Fibroblast of pulmonary artery (primary cell): ENCODE measurements at regions not wholly inside any gene's neighbourhood (a gene's known extent, or its start where the extent isn't known, plus 50 kb on each side); places are given as distances from the start of the nearest gene placed in this dataset.
A peak's percentile ranks its signal among the peaks of the same experiment; 100 is the strongest.

Experiments used
- DNase-seq: peaks from one replicate; pipeline ENCODE4 v3.0.0-alpha.2; 2010; ENCODE audit warnings: low read depth
- H3K4me3 ChIP-seq: replicated peaks from 2 replicates; pipeline ENCODE4 v1.5.1; 2011; ENCODE audit warnings: low read depth, mild to moderate bottlenecking, control low read depth, low read length, moderate library complexity
- TF ChIP-seq, protein P1 (sequence below): IDR thresholded peaks from 2 replicates; pipeline ENCODE4 v1.5.1; 2011; ENCODE audit warnings: mild to moderate bottlenecking, control low read depth, low read length, inconsistent platforms; ENCODE audit errors: missing control alignments

DNA sequence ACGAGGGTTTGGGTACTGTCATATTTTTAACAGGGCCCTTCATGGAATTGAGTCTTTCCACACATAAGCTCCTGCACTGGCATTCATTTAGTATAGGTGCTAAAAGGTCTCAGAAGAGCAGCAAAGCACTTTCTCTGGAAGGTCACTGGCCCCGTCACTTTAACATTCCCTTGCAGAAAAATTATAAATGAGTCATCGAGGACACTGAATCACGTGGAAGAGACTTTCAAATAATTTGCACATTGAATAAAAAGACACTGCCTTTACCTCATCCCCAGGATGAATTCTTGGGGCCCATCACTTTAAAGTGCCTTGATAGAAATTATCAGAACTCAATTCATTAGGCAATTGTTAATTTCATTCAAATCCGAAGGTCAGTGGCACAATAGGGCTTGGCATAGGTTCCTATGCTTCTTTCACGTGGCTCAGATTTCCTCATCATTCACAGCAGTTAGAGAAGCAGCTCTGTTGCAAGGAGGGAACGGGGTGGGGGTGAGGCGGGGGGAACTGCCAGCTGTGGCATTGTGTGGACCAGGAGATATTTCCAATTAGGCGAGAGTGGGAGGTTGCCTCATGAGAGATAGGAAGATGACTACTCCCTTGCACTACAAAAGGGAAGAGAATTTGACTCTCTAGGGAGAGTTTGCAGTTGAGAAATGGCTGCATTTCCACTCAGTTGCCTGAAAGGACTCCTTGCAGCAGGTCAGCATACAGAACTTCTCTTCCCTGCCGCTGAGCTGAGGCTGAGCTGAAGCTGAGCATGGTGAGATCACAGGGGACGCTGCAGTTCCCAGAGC, 86.3 kb upstream of the NPAS2 start:
- TF ChIP-seq, protein P1, sequence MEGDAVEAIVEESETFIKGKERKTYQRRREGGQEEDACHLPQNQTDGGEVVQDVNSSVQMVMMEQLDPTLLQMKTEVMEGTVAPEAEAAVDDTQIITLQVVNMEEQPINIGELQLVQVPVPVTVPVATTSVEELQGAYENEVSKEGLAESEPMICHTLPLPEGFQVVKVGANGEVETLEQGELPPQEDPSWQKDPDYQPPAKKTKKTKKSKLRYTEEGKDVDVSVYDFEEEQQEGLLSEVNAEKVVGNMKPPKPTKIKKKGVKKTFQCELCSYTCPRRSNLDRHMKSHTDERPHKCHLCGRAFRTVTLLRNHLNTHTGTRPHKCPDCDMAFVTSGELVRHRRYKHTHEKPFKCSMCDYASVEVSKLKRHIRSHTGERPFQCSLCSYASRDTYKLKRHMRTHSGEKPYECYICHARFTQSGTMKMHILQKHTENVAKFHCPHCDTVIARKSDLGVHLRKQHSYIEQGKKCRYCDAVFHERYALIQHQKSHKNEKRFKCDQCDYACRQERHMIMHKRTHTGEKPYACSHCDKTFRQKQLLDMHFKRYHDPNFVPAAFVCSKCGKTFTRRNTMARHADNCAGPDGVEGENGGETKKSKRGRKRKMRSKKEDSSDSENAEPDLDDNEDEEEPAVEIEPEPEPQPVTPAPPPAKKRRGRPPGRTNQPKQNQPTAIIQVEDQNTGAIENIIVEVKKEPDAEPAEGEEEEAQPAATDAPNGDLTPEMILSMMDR, result peak; percentile 5

DNA sequence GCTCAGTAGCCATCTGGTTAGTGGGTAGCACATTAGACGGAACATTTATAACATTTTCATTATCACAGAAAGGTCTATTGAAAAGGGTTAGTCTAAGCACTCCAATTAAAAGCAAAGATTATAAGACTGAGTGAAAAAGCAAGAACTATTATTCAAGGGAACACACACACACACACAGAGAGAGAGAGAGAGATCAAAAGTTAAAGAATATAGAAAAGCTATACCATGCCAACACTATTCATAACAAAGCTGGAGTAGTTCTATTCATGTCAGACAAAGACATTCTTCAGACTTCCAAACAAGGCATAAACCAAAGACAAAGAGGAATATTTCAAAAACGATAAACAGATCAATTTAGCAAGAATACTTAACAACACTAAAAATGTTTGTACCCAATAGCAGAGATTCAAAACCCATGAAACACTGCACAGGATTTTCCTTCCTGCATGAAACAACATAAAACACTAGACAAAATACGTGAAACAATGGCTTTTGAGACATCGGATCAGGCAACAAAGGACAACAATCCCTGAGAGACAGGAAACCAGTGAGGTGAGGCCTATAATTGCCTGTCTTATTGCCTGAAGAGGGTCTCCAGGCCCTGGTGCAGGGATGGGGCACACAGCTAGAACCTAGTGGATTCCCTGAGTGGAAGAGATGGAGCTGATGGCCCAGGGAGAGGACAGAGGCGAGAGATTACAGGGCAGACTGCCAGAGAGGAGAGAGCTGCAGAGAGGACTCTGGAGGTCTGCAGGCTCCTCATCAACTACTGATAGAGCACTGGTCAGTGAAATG, 83.6 kb upstream of the NPAS2 start:
- TF ChIP-seq, protein P1, result no peak
- H3K4me3 ChIP-seq, result no peak overlapping the region
- no peak for DNase-seq

More for the DNA sequence above, 86.3 kb upstream of the NPAS2 start:
- DNase-seq, result peak; percentile 98
- no peak overlapping the region for H3K4me3 ChIP-seq

DNA sequence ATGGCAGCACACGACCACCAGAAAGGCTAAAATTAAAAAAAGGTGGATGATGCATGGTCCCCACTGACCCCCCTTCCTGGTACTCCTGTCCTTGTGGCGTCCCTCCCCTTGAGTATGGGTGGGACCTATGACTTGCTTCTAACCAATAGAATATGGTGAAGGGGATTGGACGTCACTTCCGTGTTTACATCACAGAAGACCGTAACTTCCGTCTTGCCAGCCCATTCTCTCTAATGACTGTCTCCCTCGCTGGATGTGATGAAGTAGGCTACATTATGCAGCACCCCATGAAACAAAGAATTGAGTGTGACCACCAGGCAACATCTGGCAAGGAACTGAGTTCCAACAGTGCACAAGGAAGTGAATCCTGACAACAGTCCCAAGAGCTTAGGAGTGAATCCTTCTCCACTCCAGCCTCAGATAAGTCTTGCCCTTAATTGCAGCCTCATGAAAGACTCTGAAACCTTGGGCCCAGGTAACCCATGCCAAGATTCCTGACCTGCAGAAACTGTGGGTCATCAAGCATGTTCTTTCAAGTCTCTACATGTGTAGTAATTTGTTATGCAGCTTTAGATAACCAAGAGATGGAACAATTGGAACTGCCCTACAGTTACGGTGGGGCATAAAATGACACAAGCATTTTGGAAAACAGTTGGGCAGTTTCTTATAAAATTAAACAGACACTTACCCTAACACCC, 80.1 kb upstream of the NPAS2 start:
- TF ChIP-seq, protein P1, result no peak
- H3K4me3 ChIP-seq, result no peak overlapping the region
- no peak for DNase-seq

DNA sequence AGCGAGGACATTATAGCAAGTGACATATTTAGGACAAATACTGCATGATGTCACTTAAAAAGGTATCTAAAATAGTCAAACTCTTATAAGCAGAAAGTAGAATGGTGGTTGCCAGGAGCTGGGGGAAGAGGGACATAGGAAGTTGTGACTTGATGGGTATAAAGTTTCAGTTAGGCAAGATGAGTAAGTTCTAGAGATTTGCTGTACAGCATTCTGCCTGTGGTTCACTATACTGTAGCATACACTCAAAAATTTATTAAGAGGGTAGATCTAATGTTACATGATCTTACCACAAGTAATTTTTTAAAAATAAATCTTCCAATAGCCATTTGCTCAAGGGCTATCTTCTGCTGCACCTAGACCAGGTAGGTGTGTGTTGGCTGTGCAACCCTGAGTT, 78.1 kb upstream of the NPAS2 start:
- no peak overlapping the region for H3K4me3 ChIP-seq
- TF ChIP-seq, protein P1, result no peak

DNA sequence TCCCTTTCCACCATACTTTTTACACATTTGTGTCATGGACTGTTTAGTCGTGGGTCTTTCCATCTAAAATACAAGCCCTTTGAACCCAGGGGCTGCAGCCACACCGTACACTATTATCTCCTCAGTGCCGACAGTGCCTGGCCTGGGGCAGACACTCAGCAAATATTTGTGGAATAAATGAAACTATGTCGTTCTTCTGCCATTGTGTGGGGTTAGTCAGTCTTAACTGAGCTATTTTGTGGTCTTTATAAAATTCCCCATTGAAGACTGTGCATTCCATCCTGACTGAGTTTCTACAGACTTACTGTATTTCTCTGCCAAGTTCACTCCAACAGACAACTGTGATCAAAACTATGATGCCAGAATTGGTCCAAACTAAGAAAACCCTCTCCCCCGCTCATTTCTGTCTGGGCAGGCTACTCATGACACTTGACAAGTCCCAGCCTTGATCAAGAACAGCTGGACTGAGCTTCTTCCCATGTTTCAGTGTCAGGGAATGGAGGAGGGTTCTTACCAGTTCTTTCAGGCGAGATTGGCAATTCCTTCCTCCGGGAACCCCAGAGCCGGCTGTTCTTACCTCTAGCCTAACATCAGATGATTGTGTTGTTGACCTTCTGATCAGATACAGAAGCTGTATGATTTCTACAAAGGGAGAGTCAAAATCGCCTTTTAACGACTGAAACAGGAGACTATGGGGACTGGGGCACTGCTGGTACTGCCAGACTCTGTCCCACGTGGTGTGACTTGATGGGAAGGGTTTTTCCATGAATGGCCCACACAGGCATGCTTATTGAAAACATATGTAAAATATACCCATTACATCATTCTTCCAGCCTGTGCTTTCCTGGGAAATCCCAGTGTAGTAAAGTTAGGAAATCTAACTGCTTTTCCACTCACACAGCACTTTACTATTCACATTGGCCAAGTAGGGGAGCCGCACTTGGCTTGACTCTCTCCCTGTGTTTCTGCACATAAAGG, 77.4 kb upstream of the NPAS2 start:
- peak; percentile 99 for DNase-seq
- TF ChIP-seq, protein P1, result no peak
- peak overlapping the region; percentile 1 for H3K4me3 ChIP-seq

More for the DNA sequence above, 78.1 kb upstream of the NPAS2 start:
- no peak for DNase-seq

DNA sequence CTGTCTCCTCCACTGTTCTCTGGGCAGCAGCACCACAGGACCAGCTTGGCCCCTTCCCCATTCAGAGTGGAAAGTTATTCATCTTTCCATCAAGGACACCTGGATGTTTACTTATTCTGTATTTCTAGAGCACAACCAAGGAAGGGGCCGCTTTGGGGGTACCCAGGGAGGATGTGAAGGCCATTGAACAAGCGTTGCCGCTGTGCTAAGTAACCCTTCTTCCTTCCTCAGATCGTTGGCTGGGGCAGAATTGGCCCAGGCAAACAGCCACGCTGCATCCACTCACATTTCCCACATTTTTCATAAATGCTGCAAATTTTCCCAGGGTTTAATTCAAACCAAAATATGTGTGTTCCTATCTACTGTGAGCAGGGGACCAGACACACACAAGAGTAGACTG, 76.2 kb upstream of the NPAS2 start:
- no peak overlapping the region for H3K4me3 ChIP-seq
- no peak for DNase-seq
- TF ChIP-seq, protein P1, result no peak
